GM23248 (cell line): ENCODE measurements at regions not wholly inside any gene's neighbourhood (a gene's known extent, or its start where the extent isn't known, plus 50 kb on each side); places are given as distances from the start of the nearest gene placed in this dataset.

ENCODE experiments used
- EZH2 ChIP-seq: fragments of 200-600 bp; sonication (generic); IDR thresholded peaks from 2 replicates; pipeline ENCODE4 v1.6.1; 2018; ENCODE audit warnings: antibody characterized with exemption, mild to moderate bottlenecking; ENCODE audit not compliant: insufficient read depth, poor library complexity, severe bottlenecking
- EZH2phosphoT487 ChIP-seq: fragments of 200-600 bp; sonication (generic); IDR thresholded peaks from 2 replicates; pipeline ENCODE4 v1.6.1; 2018; ENCODE audit warnings: antibody characterized with exemption, moderate library complexity, mild to moderate bottlenecking, low read depth; ENCODE audit not compliant: insufficient read depth

GRCh38 chr12:77368379-77368778, 303.0 kb upstream of the E2F7 start:
- no peak for TF ChIP-seq EZH2
- TF ChIP-seq EZH2phosphoT487: no peak
